Activated CD4-positive, alpha-beta T cell treated with anti-CD3 and anti-CD28 coated beads for 36 hours (primary cell): ENCODE measurements at regions not wholly inside any gene's neighbourhood (a gene's known extent, or its start where the extent isn't known, plus 50 kb on each side); places are given as distances from the start of the nearest gene placed in this dataset.

Experiments
- ATAC-seq: fragments of 200-7000 bp; cut with Tn5 transposase; one replicate; pipeline ENCODE4 v1.10.0; 2021; ENCODE audit warnings: mild to moderate bottlenecking, moderate library complexity
- CTCF ChIA-PET: fragments of 350-600 bp; sonication (Branson Sonifier 250); formaldehyde crosslinking; loops from one replicate; lab custom pipeline; 2021; ENCODE audit warnings: antibody characterized with exemption; lab: Charles Lee
- POLR2A ChIA-PET: fragments of 350-600 bp; sonication (Branson Sonifier 250); formaldehyde crosslinking; loops from one replicate; lab custom pipeline; 2021; ENCODE audit warnings: antibody characterized with exemption, inconsistent platforms; lab: Charles Lee
- DNase-seq: peaks from one replicate; pipeline ENCODE4 v3.0.0-alpha.2; 2020
- H3K27ac Mint-ChIP-seq: one replicate; pipeline ENCODE4 v1.8.0; 2021; ENCODE audit warnings: mixed read lengths
- H3K27me3 Mint-ChIP-seq: one replicate; pipeline ENCODE4 v1.8.0; 2021; ENCODE audit warnings: mixed read lengths
- H3K36me3 Mint-ChIP-seq: one replicate; pipeline ENCODE4 v1.8.0; 2021; ENCODE audit warnings: low read depth, mixed read lengths
- H3K4me1 Mint-ChIP-seq: one replicate; pipeline ENCODE4 v1.8.0; 2021; ENCODE audit warnings: mixed read lengths
- H3K4me3 Mint-ChIP-seq: one replicate; pipeline ENCODE4 v1.8.0; 2021; ENCODE audit warnings: mild to moderate bottlenecking, moderate library complexity, mixed read lengths
- H3K9me3 Mint-ChIP-seq: one replicate; pipeline ENCODE4 v1.8.0; 2021; ENCODE audit warnings: low read depth, mixed read lengths
- intact Hi-C, 2 experiments: fragments of 100-400 bp; cut with DNase I in 1 of 2; cut with micrococcal nuclease in 1 of 2; formaldehyde crosslinking; loops; one replicate each; pipeline versions ENCODE4 v1.14.2 to v1.15.1; 2022 to 2024; cut with DNase I, micrococcal nuclease

DNA sequence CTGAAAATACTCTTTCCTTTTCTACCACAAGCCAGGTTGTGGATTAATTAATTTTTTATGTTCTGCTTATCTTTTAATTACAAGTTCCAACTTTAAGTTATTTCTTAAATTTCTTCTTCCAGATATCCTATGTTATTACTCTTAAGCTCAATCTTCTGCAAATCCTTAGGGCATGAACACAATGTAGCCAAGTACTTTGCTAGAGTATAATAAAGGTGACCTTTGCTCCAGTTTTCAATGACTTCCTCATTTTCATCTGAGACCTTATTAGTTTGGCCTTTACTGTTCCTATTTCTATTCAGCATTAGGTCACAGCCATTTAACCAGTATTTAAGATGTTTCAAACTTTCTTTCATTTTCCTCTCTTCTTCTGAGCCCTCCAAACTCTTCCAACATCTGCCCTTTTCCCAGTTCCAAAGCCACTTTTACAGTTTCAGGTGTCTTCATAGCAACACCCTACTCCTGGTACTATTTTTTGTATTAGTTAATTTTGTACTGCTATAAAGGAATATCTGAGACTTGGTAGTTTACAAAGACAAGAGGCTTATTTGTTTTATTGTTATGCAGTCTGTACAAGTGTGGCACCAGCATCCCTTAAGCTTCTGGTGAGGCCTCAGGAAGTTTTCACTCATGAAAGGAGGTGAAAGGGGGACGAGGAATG, 886.2 kb upstream of the GHITM start:
- Mint-ChIP-seq H3K27ac (no peak overlapping the region), H3K36me3 (no peaks in the 10 kb centered on the region), H3K27me3 (no peaks in the 10 kb centered on the region), H3K4me3 (no peak overlapping the region), H3K4me1 (no peaks in the 10 kb centered on the region), H3K9me3 (peaks cover 17% of the 10 kb centered on the region)
- intact Hi-C loops = no loop called here
- CTCF ChIA-PET = no interaction called here
- DNase-seq (no peak), ATAC-seq (no peak)
- POLR2A ChIA-PET = no interaction called here

GRCh38 chr10:83254698-83255097, 884.6 kb upstream of the GHITM start:
- intact Hi-C loops = no loop called here
- ChIA-PET POLR2A (no interaction called here), CTCF (no interaction called here)
- DNase-seq (no peak), ATAC-seq (no peak)
- no peak overlapping the region for H3K4me3 Mint-ChIP-seq
- H3K9me3 Mint-ChIP-seq = peaks cover 15% of the 10 kb centered on the region
- H3K36me3 Mint-ChIP-seq = no peaks in the 10 kb centered on the region
- no peaks in the 10 kb centered on the region for H3K4me1 Mint-ChIP-seq
- H3K27me3 Mint-ChIP-seq = no peaks in the 10 kb centered on the region
- H3K27ac Mint-ChIP-seq = no peak overlapping the region

- Mint-ChIP-seq H3K9me3 (peaks cover 10% of the 10 kb centered on the region), H3K4me3 (no peak overlapping the region), H3K4me1 (no peaks in the 10 kb centered on the region), H3K27me3 (no peaks in the 10 kb centered on the region), H3K36me3 (no peaks in the 10 kb centered on the region), H3K27ac (no peak overlapping the region)
- DNase-seq (no peak), ATAC-seq (no peak)
- intact Hi-C loops = no loop called here
- ChIA-PET POLR2A (no interaction called here), CTCF (no interaction called here)
These were observed 876.9 kb upstream of the GHITM start for GRCh38 chr10:83262434-83262833.

- Mint-ChIP-seq H3K4me3 (no peak overlapping the region), H3K9me3 (no peaks in the 10 kb centered on the region), H3K36me3 (no peaks in the 10 kb centered on the region), H3K27me3 (no peaks in the 10 kb centered on the region), H3K27ac (no peak overlapping the region), H3K4me1 (no peaks in the 10 kb centered on the region)
- intact Hi-C loops = no loop called here
- DNase-seq = no peak
- no peak for ATAC-seq
- ChIA-PET CTCF (interaction anchor here (0.6 kb wide), 1 partner anchor 13 kb away, joined by 3 read pairs; no protein-coding TSS in a partner anchor), POLR2A (no interaction called here)
These were observed 866.5 kb upstream of the GHITM start for GRCh38 chr10:83272666-83273434.

DNA sequence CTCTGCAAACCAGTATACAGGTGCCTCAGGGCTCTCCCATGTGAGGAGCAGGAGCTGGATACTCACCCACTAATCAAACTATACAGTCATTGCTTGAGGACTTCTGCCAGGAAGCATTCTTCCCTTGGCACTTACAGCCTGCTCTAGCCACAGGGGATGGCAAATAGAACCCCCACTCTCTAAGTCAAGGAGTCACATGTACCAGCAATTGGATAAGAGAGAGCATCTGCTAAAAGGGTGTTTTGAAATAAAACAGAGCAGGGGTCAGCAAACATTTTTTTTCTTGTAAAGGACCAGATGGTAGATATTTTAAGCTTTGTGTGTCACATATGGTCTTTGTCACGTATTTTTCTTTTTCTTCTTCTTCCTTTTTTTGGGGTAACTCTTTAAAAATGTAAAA, 865.2 kb upstream of the GHITM start:
- H3K27ac Mint-ChIP-seq = no peak overlapping the region
- no peaks in the 10 kb centered on the region for H3K36me3 Mint-ChIP-seq
- POLR2A ChIA-PET = interaction anchor here (0.7 kb wide), 1 partner anchor 16 kb away, joined by 3 read pairs; no protein-coding TSS in a partner anchor
- DNase-seq (no peak), ATAC-seq (no peak)
- no peak overlapping the region for H3K4me3 Mint-ChIP-seq
- H3K9me3 Mint-ChIP-seq = no peaks in the 10 kb centered on the region
- intact Hi-C loops = no loop called here
- no peaks in the 10 kb centered on the region for H3K4me1 Mint-ChIP-seq
- H3K27me3 Mint-ChIP-seq = no peaks in the 10 kb centered on the region
- CTCF ChIA-PET = no interaction called here

DNA sequence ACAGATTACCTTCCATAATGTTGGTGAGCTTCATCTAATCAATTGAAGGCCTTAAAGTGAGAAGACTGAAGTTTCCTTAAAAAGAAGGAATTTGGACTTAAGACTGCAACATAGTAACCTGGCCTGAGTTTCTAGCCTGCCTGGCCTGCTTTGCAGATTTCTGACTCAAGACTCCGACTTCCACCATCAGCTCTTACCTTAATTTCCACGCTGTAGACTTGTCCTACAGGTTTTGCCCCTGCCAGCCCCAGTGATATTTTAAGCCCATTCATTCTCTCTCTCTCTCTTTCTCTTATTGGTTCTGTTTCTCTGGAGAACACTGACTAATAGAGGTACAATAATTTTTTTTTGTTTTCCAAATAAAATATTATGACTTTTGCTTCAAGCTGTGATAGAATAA, 862.3 kb upstream of the GHITM start:
- intact Hi-C loops = no loop called here
- H3K36me3 Mint-ChIP-seq = no peaks in the 10 kb centered on the region
- CTCF ChIA-PET = no interaction called here
- no peaks in the 10 kb centered on the region for H3K27me3 Mint-ChIP-seq
- no peak overlapping the region for H3K27ac Mint-ChIP-seq
- ATAC-seq = no peak
- H3K4me3 Mint-ChIP-seq = no peak overlapping the region
- no peak for DNase-seq
- POLR2A ChIA-PET = no interaction called here
- no peaks in the 10 kb centered on the region for H3K9me3 Mint-ChIP-seq
- no peaks in the 10 kb centered on the region for H3K4me1 Mint-ChIP-seq

DNA sequence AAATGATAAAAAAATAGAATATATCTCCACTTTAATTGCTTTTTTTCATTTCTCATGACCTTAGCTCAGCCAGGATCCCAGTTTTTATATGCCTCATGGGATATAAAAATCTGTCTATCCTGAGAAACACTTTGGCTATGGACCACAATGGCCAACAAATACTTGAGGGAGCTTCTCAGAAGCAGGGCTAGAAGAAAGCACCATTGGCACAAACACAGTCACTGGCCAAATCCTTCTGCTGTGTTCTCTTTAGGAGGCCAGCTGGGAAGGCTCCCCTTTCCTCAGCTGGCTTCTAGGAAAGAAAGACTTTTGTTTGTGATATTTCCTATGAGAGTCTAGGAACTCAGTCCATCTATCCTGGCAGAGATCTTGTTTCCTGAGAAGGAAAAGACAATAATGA, 856.2 kb upstream of the GHITM start:
- CTCF ChIA-PET = interaction anchor here (0.9 kb wide), 1 partner anchor 58 kb away, joined by 3 read pairs; no protein-coding TSS in a partner anchor
- Mint-ChIP-seq H3K4me1 (no peaks in the 10 kb centered on the region), H3K36me3 (no peaks in the 10 kb centered on the region), H3K27me3 (no peaks in the 10 kb centered on the region), H3K27ac (no peak overlapping the region), H3K4me3 (no peak overlapping the region), H3K9me3 (peaks cover 2% of the 10 kb centered on the region)
- DNase-seq (no peak), ATAC-seq (no peak)
- POLR2A ChIA-PET = no interaction called here
- intact Hi-C loops = no loop called here

DNA sequence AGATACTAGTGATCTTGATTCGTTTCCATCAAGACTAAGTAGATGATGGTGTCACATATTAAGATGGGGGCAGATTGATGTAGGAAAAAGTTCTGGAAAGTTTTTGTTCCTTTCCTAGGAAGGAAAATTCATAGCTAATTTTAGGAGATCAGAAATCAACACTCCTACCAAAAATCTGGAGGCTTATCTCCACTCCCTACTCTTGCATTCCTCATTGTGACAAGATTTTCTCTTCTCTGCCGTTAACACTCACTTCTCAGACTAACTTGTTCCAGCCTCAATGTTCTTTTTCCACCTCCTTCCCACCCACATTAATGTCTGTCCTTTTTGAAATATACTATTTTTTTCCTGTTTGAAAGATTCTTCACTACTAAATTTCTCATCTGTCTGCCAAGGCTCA, 851.9 kb upstream of the GHITM start:
- Mint-ChIP-seq H3K27me3 (no peaks in the 10 kb centered on the region), H3K4me1 (no peaks in the 10 kb centered on the region), H3K9me3 (peaks cover 4% of the 10 kb centered on the region), H3K27ac (no peak overlapping the region), H3K36me3 (no peaks in the 10 kb centered on the region), H3K4me3 (no peak overlapping the region)
- ATAC-seq = no peak
- no peak for DNase-seq
- intact Hi-C loops = no loop called here
- POLR2A ChIA-PET = no interaction called here
- CTCF ChIA-PET = no interaction called here

DNA sequence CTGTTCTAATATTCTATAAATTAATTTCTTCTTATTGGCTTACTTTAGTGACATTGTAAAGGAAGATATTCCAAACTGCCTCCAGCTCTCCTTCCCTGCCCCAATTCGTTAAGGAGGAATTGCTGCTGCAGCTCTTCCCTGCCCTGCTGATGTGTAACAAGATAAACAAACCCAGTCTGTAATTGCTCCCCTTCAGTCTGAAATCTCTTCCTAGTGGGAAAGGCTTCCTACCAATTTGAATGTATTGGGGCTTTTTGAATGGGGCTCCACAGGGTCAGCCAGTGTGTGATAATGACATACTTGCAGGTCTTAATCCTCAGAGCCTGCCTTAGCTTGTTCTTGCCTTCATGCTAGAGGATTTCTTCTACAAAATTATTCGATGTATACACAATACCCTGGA, 849.9 kb upstream of the GHITM start:
- H3K4me3 Mint-ChIP-seq = no peak overlapping the region
- CTCF ChIA-PET = no interaction called here
- peaks cover 4% of the 10 kb centered on the region for H3K9me3 Mint-ChIP-seq
- H3K36me3 Mint-ChIP-seq = no peaks in the 10 kb centered on the region
- POLR2A ChIA-PET = no interaction called here
- no peaks in the 10 kb centered on the region for H3K4me1 Mint-ChIP-seq
- H3K27ac Mint-ChIP-seq = no peak overlapping the region
- ATAC-seq = no peak
- intact Hi-C loops = no loop called here
- no peak for DNase-seq
- H3K27me3 Mint-ChIP-seq = no peaks in the 10 kb centered on the region

- DNase-seq (no peak), ATAC-seq (no peak)
- H3K4me1 Mint-ChIP-seq = no peaks in the 10 kb centered on the region
- POLR2A ChIA-PET = no interaction called here
- H3K36me3 Mint-ChIP-seq = no peaks in the 10 kb centered on the region
- no peak overlapping the region for H3K27ac Mint-ChIP-seq
- intact Hi-C loops = no loop called here
- peaks cover 4% of the 10 kb centered on the region for H3K9me3 Mint-ChIP-seq
- CTCF ChIA-PET = no interaction called here
- no peaks in the 10 kb centered on the region for H3K27me3 Mint-ChIP-seq
- no peak overlapping the region for H3K4me3 Mint-ChIP-seq
These were observed 849.4 kb upstream of the GHITM start for GRCh38 chr10:83289948-83290347.

DNA sequence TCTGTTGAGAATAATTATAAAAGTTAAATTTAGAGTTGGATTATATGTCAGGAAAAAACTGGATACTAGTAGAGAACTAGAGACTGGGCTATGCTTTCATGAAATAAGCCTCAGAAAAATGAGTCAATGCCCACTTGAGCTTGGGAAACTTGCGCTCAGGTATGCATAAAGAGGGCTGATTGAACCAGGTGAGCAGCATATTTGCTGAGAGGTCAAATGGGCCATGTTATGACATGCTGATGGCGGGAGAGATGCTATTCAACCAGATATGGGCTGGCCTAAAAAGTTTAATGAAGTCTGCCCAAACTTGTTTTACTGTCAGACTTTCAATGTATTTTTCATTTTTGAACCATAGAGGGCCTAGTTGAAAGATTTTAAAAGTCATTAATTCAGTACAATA, 837.6 kb upstream of the GHITM start:
- Mint-ChIP-seq H3K4me1 (no peaks in the 10 kb centered on the region), H3K9me3 (peaks cover 4% of the 10 kb centered on the region), H3K27ac (no peak overlapping the region), H3K36me3 (no peaks in the 10 kb centered on the region), H3K4me3 (no peak overlapping the region), H3K27me3 (no peaks in the 10 kb centered on the region)
- DNase-seq (no peak), ATAC-seq (no peak)
- ChIA-PET CTCF (no interaction called here), POLR2A (no interaction called here)
- intact Hi-C loops = no loop called here

GRCh38 chr10:83302623-83303022, 836.7 kb upstream of the GHITM start:
- DNase-seq = no peak
- no peaks in the 10 kb centered on the region for H3K4me1 Mint-ChIP-seq
- intact Hi-C loops = no loop called here
- ChIA-PET POLR2A (no interaction called here), CTCF (no interaction called here)
- no peaks in the 10 kb centered on the region for H3K36me3 Mint-ChIP-seq
- H3K9me3 Mint-ChIP-seq = peaks cover 2% of the 10 kb centered on the region
- no peaks in the 10 kb centered on the region for H3K27me3 Mint-ChIP-seq
- no peak for ATAC-seq
- H3K27ac Mint-ChIP-seq = no peak overlapping the region
- no peak overlapping the region for H3K4me3 Mint-ChIP-seq
